ENCODE measurements at regions not wholly inside any gene's neighbourhood (a gene's known extent, or its start where the extent isn't known, plus 50 kb on each side); places are given as distances from the start of the nearest gene placed in this dataset.

GRCh38 chr5:153258469-153258868 is 232.0 kb upstream of the GRIA1 start:
- CTCF ChIA-PET: interaction anchor here (0.7 kb wide), 1 partner anchor 1714 kb away, joined by 3 read pairs; no protein-coding TSS in a partner anchor
- no peak for TF ChIP-seq ZNF513 (tag by site-specific recombination; IDR thresholded peaks at IDR 0.05)
- no peak for TF ChIP-seq YY1 (tag by site-specific recombination; IDR thresholded peaks at IDR 0.05)
- TF ChIP-seq ZNF561 (tag by site-specific recombination; IDR thresholded peaks at IDR 0.05; ENCODE audit: borderline replicate concordance): no peak
- no peak for TF ChIP-seq SETDB1 (IDR thresholded peaks at IDR 0.05; ENCODE audit: insufficient read length, low read length)
- TF ChIP-seq ZNF26 (tag by site-specific recombination; IDR thresholded peaks at IDR 0.05): no peak
- no peak for TF ChIP-seq GLIS1 (tag by site-specific recombination; IDR thresholded peaks at IDR 0.05)
- TF ChIP-seq REST (tag by site-specific recombination; IDR thresholded peaks at IDR 0.05): no peak
- H3K27ac ChIP-seq (ENCODE audit: extremely low read depth, low read depth, low read length): no peak overlapping the region
- no peaks in the 10 kb centered on the region for H3K36me3 ChIP-seq (ENCODE audit: control insufficient read depth in 2 of 2, insufficient read depth in 1 of 2, low read length in 2 of 2)
- no peaks in the 10 kb centered on the region for H3K4me1 ChIP-seq (ENCODE audit: control insufficient read depth, insufficient read depth, low read length)
- H3K4me3 ChIP-seq (ENCODE audit: low read depth, low read length): no peak overlapping the region
- POLR2A ChIA-PET: no interaction called here
- H3K9me3 ChIP-seq (ENCODE audit: control insufficient read depth, insufficient read depth, low read depth, low read length): no peaks in the 10 kb centered on the region

- POLR2A ChIA-PET: no interaction called here
- H3K36me3 ChIP-seq (ENCODE audit: control insufficient read depth in 2 of 2, insufficient read depth in 1 of 2, low read length in 2 of 2): no peaks in the 10 kb centered on the region
- CTCF ChIA-PET: no interaction called here
- no peaks in the 10 kb centered on the region for H3K9me3 ChIP-seq (ENCODE audit: control insufficient read depth, insufficient read depth, low read depth, low read length)
- H3K4me1 ChIP-seq (ENCODE audit: control insufficient read depth, insufficient read depth, low read length): no peaks in the 10 kb centered on the region
- no peak overlapping the region for H3K27ac ChIP-seq (ENCODE audit: extremely low read depth, low read depth, low read length)
- H3K4me3 ChIP-seq (ENCODE audit: low read depth, low read length): no peak overlapping the region
- TF ChIP-seq INSM2 (tag by site-specific recombination; IDR thresholded peaks at IDR 0.05): no peak
- TF ChIP-seq MEIS1 (CRISPR knock-in tag; IDR thresholded peaks at IDR 0.05; ENCODE audit: borderline replicate concordance): no peak
- TF ChIP-seq ZNF157 (tag by site-specific recombination; IDR thresholded peaks at IDR 0.05): no peak
- no peak for TF ChIP-seq ELK4 (IDR thresholded peaks at IDR 0.05; ENCODE audit: borderline replicate concordance, low read depth, low read length)
- no peak for TF ChIP-seq ZSCAN4 (tag by site-specific recombination; IDR thresholded peaks at IDR 0.05)
- TF ChIP-seq ZNF660 (tag by site-specific recombination; IDR thresholded peaks at IDR 0.05): no peak
- no peak for TF ChIP-seq ZNF560 (tag by site-specific recombination; IDR thresholded peaks at IDR 0.05; ENCODE audit: borderline replicate concordance)
- no peak for TF ChIP-seq PRDM4 (tag by site-specific recombination; IDR thresholded peaks at IDR 0.05)
- no peak for TF ChIP-seq ZNF16 (tag by site-specific recombination; IDR thresholded peaks at IDR 0.05; ENCODE audit: low read depth)
- TF ChIP-seq ZNF221 (tag by site-specific recombination; IDR thresholded peaks at IDR 0.05; ENCODE audit: borderline replicate concordance): no peak
- TF ChIP-seq ZSCAN23 (tag by site-specific recombination; IDR thresholded peaks at IDR 0.05): no peak
These were observed 223.0 kb upstream of the GRIA1 start for GRCh38 chr5:153267506-153267905.
